ENCODE measurements at regions not wholly inside any gene's neighbourhood (a gene's known extent, or its start where the extent isn't known, plus 50 kb on each side); places are given as distances from the start of the nearest gene placed in this dataset.

DNA sequence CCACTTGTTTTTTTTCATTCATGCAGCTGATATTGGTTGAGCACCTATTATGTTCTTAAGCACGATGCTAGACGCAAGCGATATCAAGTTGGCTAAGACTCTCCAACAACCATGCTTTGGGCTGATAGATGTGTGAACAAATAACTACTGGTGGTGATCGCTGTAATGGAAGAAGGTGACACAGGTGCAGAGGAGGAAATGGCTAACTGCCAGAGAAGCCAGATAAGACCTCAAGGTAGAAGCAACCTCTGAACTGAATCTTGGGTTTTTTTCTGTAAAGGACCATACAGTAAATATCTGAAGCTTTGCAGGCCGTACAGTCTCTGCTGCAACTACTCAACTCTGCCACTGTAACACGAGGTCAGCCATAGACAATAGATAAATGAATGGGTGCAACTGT lies 97.9 kb downstream of the C17orf67 start:
- no peak overlapping the region for H3K4me3 ChIP-seq (ENCODE audit: low read depth, low read length)
- no peak for TF ChIP-seq CTCF (IDR thresholded peaks at IDR 0.05; ENCODE audit: insufficient read depth, low read length)
- DNase-seq (ENCODE audit: low read depth) = no peak

DNA sequence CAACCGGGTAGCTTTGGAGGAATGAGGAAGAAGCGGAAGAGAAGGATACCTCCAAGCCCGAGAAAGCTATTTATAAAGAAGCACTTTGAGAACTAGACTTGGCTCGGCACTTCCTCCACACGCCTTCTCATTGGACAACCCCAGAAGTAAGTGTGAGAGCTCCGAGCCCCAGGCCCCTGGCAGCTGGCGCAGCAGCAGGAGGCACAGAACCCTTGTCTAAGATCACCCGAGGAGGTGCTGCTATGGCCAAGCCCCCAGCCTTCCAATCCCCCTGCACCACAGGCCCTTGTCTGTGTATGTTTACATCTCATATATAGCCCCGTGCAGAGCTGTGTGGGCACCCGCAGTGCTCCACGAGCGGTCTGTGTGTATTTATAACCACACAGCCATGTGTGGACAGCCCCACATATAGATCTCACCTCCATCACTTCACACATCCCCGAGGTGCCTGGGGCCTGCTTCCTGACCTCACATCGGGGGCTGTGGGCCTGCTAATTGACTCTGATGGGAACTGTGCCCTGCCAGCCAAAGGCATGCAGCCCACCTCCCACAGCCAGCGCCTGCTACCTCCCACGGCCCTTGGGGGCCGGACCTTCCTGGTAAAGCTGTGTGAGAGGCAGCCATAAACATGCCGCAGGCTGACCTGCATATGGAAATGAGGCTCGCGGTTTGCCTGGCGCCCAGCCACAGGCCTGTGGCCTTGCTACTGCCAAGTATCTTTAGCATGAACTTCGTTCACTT lies 96.1 kb downstream of the C17orf67 start:
- no peak for DNase-seq (ENCODE audit: low read depth)
- no peak for TF ChIP-seq CTCF (IDR thresholded peaks at IDR 0.05; ENCODE audit: insufficient read depth, low read length)

DNA sequence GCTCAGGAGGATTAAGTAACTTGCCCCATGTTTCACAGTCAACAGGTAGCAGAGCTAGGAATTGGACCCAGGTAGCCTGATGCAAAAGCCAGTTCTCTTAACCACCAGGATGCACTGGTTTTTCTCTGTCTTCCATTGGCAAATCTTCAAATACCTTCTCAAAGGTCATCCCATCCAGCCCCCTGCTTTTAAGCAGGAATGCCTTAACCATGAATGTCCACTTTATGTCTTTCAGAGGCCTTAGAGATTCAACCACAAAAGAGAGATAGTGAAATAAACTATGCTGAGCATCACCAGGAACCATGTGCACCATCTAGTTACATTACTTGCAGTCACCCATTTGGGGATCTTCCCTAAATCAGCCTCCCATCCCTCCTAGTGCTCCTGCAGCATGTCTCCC lies 94.3 kb downstream of the C17orf67 start:
- no peak overlapping the region for H3K4me3 ChIP-seq (ENCODE audit: low read depth, low read length)
- no peak for DNase-seq (ENCODE audit: low read depth)
- no peak for TF ChIP-seq CTCF (IDR thresholded peaks at IDR 0.05; ENCODE audit: insufficient read depth, low read length)

More for the DNA sequence above, 96.1 kb downstream of the C17orf67 start:
- no peak overlapping the region for H3K4me3 ChIP-seq (ENCODE audit: low read depth, low read length)

GRCh38 chr17:56739776-56740175 lies 93.9 kb downstream of the C17orf67 start:
- no peak overlapping the region for H3K4me3 ChIP-seq (ENCODE audit: low read depth, low read length)
- no peak for DNase-seq (ENCODE audit: low read depth)
- TF ChIP-seq CTCF (IDR thresholded peaks at IDR 0.05; ENCODE audit: insufficient read depth, low read length) = no peak

- H3K4me3 ChIP-seq (ENCODE audit: low read depth, low read length) = no peak overlapping the region
- TF ChIP-seq CTCF (IDR thresholded peaks at IDR 0.05; ENCODE audit: insufficient read depth, low read length) = no peak
- DNase-seq (ENCODE audit: low read depth) = no peak
Measured at GRCh38 chr17:56740481-56740880, 93.2 kb downstream of the C17orf67 start.
